ENCODE measurements at regions not wholly inside any gene's neighbourhood (a gene's known extent, or its start where the extent isn't known, plus 50 kb on each side); places are given as distances from the start of the nearest gene placed in this dataset.
"Not testable (repeated sequence)": the region's sequence is repeated elsewhere in the genome, so short reads cannot be mapped to it uniquely, and the experiment has no call there.

GRCh38 chr9:74424488-74424887 lies 72.6 kb upstream of the RORB start:
- not testable (repeated sequence) for TF ChIP-seq POLR2AphosphoS5 (IDR thresholded peaks at IDR 0.05; ENCODE audit: borderline replicate concordance, low read depth, low read length); EZH2 (IDR thresholded peaks at IDR 0.05); FOXP2 (optimal IDR thresholded peaks at IDR 0.05; ENCODE audit: control extremely low read depth, extremely low read length, insufficient read depth)
